ENCODE measurements at regions not wholly inside any gene's neighbourhood (a gene's known extent, or its start where the extent isn't known, plus 50 kb on each side); places are given as distances from the start of the nearest gene placed in this dataset.
A peak's percentile ranks its signal among the peaks of the same experiment; 100 is the strongest.

DNA sequence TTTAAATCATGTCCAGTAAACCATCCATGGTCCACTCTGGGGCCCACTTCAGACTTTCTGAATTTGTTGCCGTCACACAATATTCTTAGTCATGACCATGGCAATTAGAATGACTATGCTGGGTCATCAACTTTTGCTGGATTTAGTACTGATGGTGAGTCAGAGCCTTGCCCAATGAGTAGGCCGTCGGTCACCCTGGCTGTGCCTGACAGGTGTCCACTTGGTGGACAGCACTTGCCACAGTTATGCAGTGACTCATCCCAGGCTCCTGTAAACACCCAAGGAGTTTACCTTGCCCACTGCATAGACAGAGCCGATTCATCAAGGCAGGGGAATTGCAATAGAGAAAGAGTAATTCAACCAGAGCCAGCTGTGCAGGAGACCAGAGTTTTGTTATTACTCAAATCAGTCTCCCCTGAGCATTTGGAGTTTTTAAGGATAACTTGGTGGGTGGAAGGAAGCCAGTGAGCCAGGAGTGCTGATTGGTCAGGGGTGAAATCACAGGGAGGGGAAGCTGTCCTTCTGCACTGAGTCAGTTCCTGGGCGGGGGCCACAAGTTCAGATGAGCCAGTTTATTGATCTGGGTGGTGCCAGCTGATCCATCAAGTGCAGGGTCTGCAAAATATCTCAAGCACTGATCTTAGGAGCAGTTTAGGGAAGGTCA, 333.8 kb downstream of the PTPRU start (continued):
- TF ChIP-seq ZBTB33 (IDR thresholded peaks at IDR 0.05; ENCODE audit: extremely low read depth, insufficient replicate concordance, low read length): peak; percentile 68

- no peaks in the 10 kb centered on the region for H3K9me2 ChIP-seq (ENCODE audit: insufficient read depth)
- intact Hi-C loops (cut with micrococcal nuclease): no loop called here
- H3K4me1 ChIP-seq (ENCODE audit: control insufficient read depth in 1 of 2, insufficient read depth in 2 of 2, low read length in 2 of 2): peaks cover 19 to 34% of the 10 kb centered on the region in 2 experiments; a peak in 3 of 4 replicates
- ChIA-PET CTCF (no interaction called here), POLR2A (no interaction called here), RAD21 (ENCODE audit: low non-redundant PET in 1 of 2, low total read pairs in 2 of 2, uncharacterized antibody in 2 of 2, unreplicated experiment in 2 of 2) (no interaction called here)
- ATAC-seq (no peak), DNase-seq (ENCODE audit: low read depth, low spot score) (no peak)
- H2AFZ ChIP-seq (ENCODE audit: low read depth, low read length, poor library complexity, severe bottlenecking): no peak overlapping the region
- no peak overlapping the region for H3K4me3 ChIP-seq (replicated peaks in 1 of 2; ENCODE audit: low read depth in 1 of 2, low read length in 2 of 2)
- no TSS peak for BruUV-seq (replicated peaks)
- no peak overlapping the region for H3K4me2 ChIP-seq (ENCODE audit: low read length)
- H4K20me1 ChIP-seq (ENCODE audit: insufficient read depth): no peaks in the 10 kb centered on the region
- H3K27ac ChIP-seq (ENCODE audit: low read depth, low read length): no peak overlapping the region
- H3K27me3 ChIP-seq (ENCODE audit: insufficient read depth, low read length): no peaks in the 10 kb centered on the region
- H3K9me3 ChIP-seq (ENCODE audit: control insufficient read depth in 1 of 2, insufficient read depth in 1 of 2, low read depth in 1 of 2, low read length in 2 of 2): peaks cover 14 to 24% of the 10 kb centered on the region in 2 experiments; a peak in 2 of 4 replicates
- TF ChIP-seq SIN3A (IDR thresholded peaks at IDR 0.05; ENCODE audit: low read depth): no peak
- peak; percentile 95 for TF ChIP-seq CBX3 (IDR thresholded peaks at IDR 0.05; ENCODE audit: low read depth)
- TF ChIP-seq POLR2AphosphoS5 (IDR thresholded peaks at IDR 0.05; ENCODE audit: low read depth, low read length): no peak
- peak; percentile 15; the same call in 1 of the 2 replicates for TF ChIP-seq FOSL1 (IDR thresholded peaks at IDR 0.05; ENCODE audit: low read depth)
- no peak for TF ChIP-seq EGR1 (IDR thresholded peaks at IDR 0.05; ENCODE audit: low read depth)
- no peak for TF ChIP-seq TCF7L2 (IDR thresholded peaks at IDR 0.05; ENCODE audit: borderline replicate concordance, extremely low read depth, insufficient read depth, insufficient read length)
- TF ChIP-seq CEBPB (IDR thresholded peaks at IDR 0.05; ENCODE audit: low read depth): no peak
- TF ChIP-seq EZH2 (IDR thresholded peaks at IDR 0.05): no peak
- no peak for TF ChIP-seq ELF1 (IDR thresholded peaks at IDR 0.05; ENCODE audit: borderline replicate concordance, low read depth)
- no peak for TF ChIP-seq ZBTB33 (IDR thresholded peaks at IDR 0.05; ENCODE audit: extremely low read depth, insufficient replicate concordance, low read length)
- TF ChIP-seq CTCF (IDR thresholded peaks at IDR 0.05 in 2 of 3, conservative IDR thresholded peaks at IDR 0.05 in 1 of 3; ENCODE audit: borderline replicate concordance in 1 of 3, insufficient read depth in 1 of 3, low read depth in 2 of 3, low read length in 2 of 3): no peak
- no peak overlapping the region for H3K9ac ChIP-seq (ENCODE audit: low read length)
- no peaks in the 10 kb centered on the region for H3K79me2 ChIP-seq (ENCODE audit: insufficient read depth, low read length)
- H3K36me3 ChIP-seq (ENCODE audit: control insufficient read depth in 1 of 2, insufficient read depth in 2 of 2, low read length in 2 of 2): no peaks in the 10 kb centered on the region
Measured at GRCh38 chr1:29567257-29567656, 330.9 kb downstream of the PTPRU start.

Data from HCT116 (cell line).